ENCODE measurements at regions not wholly inside any gene's neighbourhood (a gene's known extent, or its start where the extent isn't known, plus 50 kb on each side); places are given as distances from the start of the nearest gene placed in this dataset.

- no CpG with 5 or more reads among the region's 3 CpGs for WGBS (ENCODE audit: extremely low coverage, insufficient read length, low lambda C conversion rate)
- H2AK5ac ChIP-seq (ENCODE audit: insufficient read length, low read length), result no peak overlapping the region
- no peak overlapping the region for H2BK12ac ChIP-seq (ENCODE audit: insufficient read length, low read depth, low read length)
- H3K56ac ChIP-seq (ENCODE audit: insufficient read length, low read depth, low read length), result no peak overlapping the region
- H3K18ac ChIP-seq (ENCODE audit: insufficient read length, low read depth, low read length), result no peak overlapping the region
- H2BK20ac ChIP-seq (ENCODE audit: low read depth, low read length, poor library complexity, severe bottlenecking), result no peak overlapping the region
- H3K4me1 ChIP-seq (ENCODE audit: insufficient read depth, low read length), result peaks cover 4% of the 10 kb centered on the region
- Mint-ChIP-seq H3K9me3 (no peaks in the 10 kb centered on the region), H3K4me1 (peaks cover 25 to 28% of the 10 kb centered on the region in 2 experiments), H3K4me3 (no peak overlapping the region), H3K27ac (peak overlapping the region in 2 of 3 experiments; percentile 62; a peak in 1 of 7 replicates), H3K27me3 (ENCODE audit: low read depth) (no peaks in the 10 kb centered on the region), H3K36me3 (ENCODE audit: insufficient read depth in 1 of 3, low read depth in 3 of 3) (no peaks in the 10 kb centered on the region; a peak in 1 of 7 replicates)
- H3K79me2 ChIP-seq (ENCODE audit: insufficient read depth, low read length), result no peaks in the 10 kb centered on the region
- H4K20me1 ChIP-seq (ENCODE audit: control insufficient read depth, insufficient read depth, insufficient read length), result no peaks in the 10 kb centered on the region
- no peak overlapping the region for H2BK120ac ChIP-seq (ENCODE audit: low read depth, low read length, poor library complexity, severe bottlenecking)
- no peak overlapping the region for H3K14ac ChIP-seq (ENCODE audit: insufficient read depth, low read length)
- no peak overlapping the region for H3K27ac ChIP-seq (ENCODE audit: insufficient read length, low read depth, low read length)
- H3T11ph ChIP-seq (ENCODE audit: low read length), result no peak overlapping the region
- TF ChIP-seq CTCF (conservative IDR thresholded peaks at IDR 0.05), result no peak
- H3K23ac ChIP-seq (ENCODE audit: insufficient read length, low read depth, low read length), result no peak overlapping the region
- no peak overlapping the region for H3K4me2 ChIP-seq (ENCODE audit: insufficient read depth, insufficient read length, low read length)
- H3K9me3 ChIP-seq (ENCODE audit: control insufficient read depth, low read depth, low read length), result no peaks in the 10 kb centered on the region
- H2BK15ac ChIP-seq (ENCODE audit: low read depth, low read length), result no peak overlapping the region
- H2BK5ac ChIP-seq (ENCODE audit: insufficient read length, low read length), result no peak overlapping the region
- H3K9ac ChIP-seq (ENCODE audit: extremely low read depth, insufficient read length, low read length), result no peak overlapping the region
- DNase-seq, result no peak
- H2AFZ ChIP-seq (ENCODE audit: low read length), result no peak overlapping the region
- H3K4ac ChIP-seq (ENCODE audit: low read depth, low read length), result no peak overlapping the region
- no peaks in the 10 kb centered on the region for H3K27me3 ChIP-seq (ENCODE audit: insufficient read depth, low read length)
- no peak overlapping the region for H4K91ac ChIP-seq (ENCODE audit: insufficient read length, low read depth, low read length)
- no peaks in the 10 kb centered on the region for H3K79me1 ChIP-seq (ENCODE audit: insufficient read depth, low read depth, low read length, poor library complexity, severe bottlenecking)
- no peak overlapping the region for H4K5ac ChIP-seq (ENCODE audit: insufficient read length, low read depth, low read length)
- no peak overlapping the region for H4K8ac ChIP-seq (replicated peaks; ENCODE audit: insufficient read length, low read depth, low read length)
- H3K23me2 ChIP-seq (ENCODE audit: insufficient read length, low read depth, low read length, poor library complexity, severe bottlenecking), result no peaks in the 10 kb centered on the region
Observed at GRCh38 chr9:28961623-28962022, 1388.3 kb upstream of the C9orf72 start.

All from H9 (cell line).